ENCODE measurements at regions not wholly inside any gene's neighbourhood (a gene's known extent, or its start where the extent isn't known, plus 50 kb on each side); places are given as distances from the start of the nearest gene placed in this dataset.

DNA sequence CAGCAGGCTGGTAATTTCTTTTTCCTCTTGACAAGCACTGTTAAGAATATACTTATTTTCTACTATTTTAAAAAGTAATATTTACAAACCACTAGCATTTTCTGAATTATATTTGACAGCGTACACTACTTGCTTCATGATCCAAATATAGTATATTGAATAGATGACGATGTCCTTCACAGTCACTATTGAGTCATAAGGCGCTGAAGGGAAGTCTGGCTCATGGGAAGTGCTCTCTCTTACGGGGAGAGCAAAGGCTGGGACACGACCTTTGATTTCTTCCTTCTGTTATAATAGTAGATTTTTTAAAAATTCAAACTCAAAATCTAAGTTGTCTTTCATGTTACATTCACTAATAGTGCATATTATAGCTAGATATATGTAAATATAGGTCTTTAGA lies 357.1 kb downstream of the SOCS6 start:
- Histone ChIP-seq H2AFZ (ENCODE audit: insufficient read depth, low read depth, low read length, poor library complexity, severe bottlenecking) (no peak overlapping the region), H3K27ac (ENCODE audit: low read depth in 1 of 2, low read length in 2 of 2) (no peak overlapping the region), H3K27me3 (ENCODE audit: control insufficient read depth in 2 of 2, insufficient read depth in 2 of 2, low read length in 2 of 2) (no peaks in the 10 kb centered on the region), H3K36me3 (replicated peaks in 1 of 2; ENCODE audit: control insufficient read depth in 1 of 2, insufficient read depth in 2 of 2, low read length in 2 of 2) (no peaks in the 10 kb centered on the region), H3K4me3 (replicated peaks in 1 of 3; ENCODE audit: low read depth in 2 of 3, low read length in 3 of 3) (no peak overlapping the region), H3K9me3 (replicated peaks in 1 of 2; ENCODE audit: control insufficient read depth in 1 of 2, insufficient read depth in 1 of 2, low read length in 2 of 2) (no peaks in the 10 kb centered on the region), H3K4me1 (ENCODE audit: control insufficient read depth in 1 of 2, insufficient read depth in 2 of 2, low read length in 2 of 2) (no peaks in the 10 kb centered on the region), H3K79me2 (ENCODE audit: insufficient read depth, low read length) (no peaks in the 10 kb centered on the region), H3K9ac (ENCODE audit: insufficient read depth, low read length, poor library complexity, severe bottlenecking) (no peak overlapping the region), H4K20me1 (ENCODE audit: insufficient read depth, low read length) (no peaks in the 10 kb centered on the region), H3K4me2 (replicated peaks; ENCODE audit: extremely low read depth, low read length, poor library complexity, severe bottlenecking) (no peak overlapping the region)
- no peak for DNase-seq
- H3K9me3 Mint-ChIP-seq = peaks cover 0 to 5% (median 3%) of the 10 kb centered on the region in 7 donors
- H3K4me3 Mint-ChIP-seq = no peak overlapping the region
- TF ChIP-seq, protein P1, sequence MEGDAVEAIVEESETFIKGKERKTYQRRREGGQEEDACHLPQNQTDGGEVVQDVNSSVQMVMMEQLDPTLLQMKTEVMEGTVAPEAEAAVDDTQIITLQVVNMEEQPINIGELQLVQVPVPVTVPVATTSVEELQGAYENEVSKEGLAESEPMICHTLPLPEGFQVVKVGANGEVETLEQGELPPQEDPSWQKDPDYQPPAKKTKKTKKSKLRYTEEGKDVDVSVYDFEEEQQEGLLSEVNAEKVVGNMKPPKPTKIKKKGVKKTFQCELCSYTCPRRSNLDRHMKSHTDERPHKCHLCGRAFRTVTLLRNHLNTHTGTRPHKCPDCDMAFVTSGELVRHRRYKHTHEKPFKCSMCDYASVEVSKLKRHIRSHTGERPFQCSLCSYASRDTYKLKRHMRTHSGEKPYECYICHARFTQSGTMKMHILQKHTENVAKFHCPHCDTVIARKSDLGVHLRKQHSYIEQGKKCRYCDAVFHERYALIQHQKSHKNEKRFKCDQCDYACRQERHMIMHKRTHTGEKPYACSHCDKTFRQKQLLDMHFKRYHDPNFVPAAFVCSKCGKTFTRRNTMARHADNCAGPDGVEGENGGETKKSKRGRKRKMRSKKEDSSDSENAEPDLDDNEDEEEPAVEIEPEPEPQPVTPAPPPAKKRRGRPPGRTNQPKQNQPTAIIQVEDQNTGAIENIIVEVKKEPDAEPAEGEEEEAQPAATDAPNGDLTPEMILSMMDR (IDR thresholded peaks at IDR 0.05) = no peak
- H3K27me3 Mint-ChIP-seq (ENCODE audit: low read depth in 3 of 3) = peaks cover 0 to 3% (median 1%) of the 10 kb centered on the region in 3 donors
- no CpG with 5 or more reads among the region's 5 CpGs for WGBS (ENCODE audit: insufficient coverage)
- no peaks in the 10 kb centered on the region for H3K4me1 Mint-ChIP-seq
- no peaks in the 10 kb centered on the region for H3K36me3 Mint-ChIP-seq
- no peak overlapping the region for H3K27ac Mint-ChIP-seq
- intact Hi-C loops (cut with micrococcal nuclease) = no loop called here

DNA sequence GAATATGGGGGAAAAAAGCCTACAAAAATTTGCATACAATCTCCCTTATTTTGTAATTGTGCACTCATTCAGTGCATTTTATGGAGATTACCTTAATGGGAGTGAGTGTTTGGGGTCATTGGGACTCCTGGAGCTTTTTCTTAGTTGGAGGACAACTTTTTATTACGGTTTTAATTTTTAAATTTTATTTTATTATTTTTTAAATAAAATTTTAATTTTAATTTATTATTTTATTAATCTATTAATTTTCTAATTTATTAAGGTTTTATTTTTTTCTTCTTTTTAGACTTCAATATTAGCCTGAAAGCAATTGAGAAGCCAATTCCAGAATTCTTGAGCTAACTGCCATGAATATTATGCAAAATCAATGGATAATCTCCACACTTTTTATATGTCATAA lies 355.0 kb downstream of the SOCS6 start:
- Histone ChIP-seq H3K4me2 (replicated peaks; ENCODE audit: extremely low read depth, low read length, poor library complexity, severe bottlenecking) (no peak overlapping the region), H4K20me1 (ENCODE audit: insufficient read depth, low read length) (no peaks in the 10 kb centered on the region), H3K79me2 (ENCODE audit: insufficient read depth, low read length) (no peaks in the 10 kb centered on the region), H3K4me3 (replicated peaks in 1 of 3; ENCODE audit: low read depth in 2 of 3, low read length in 3 of 3) (no peak overlapping the region), H3K27me3 (ENCODE audit: control insufficient read depth in 2 of 2, insufficient read depth in 2 of 2, low read length in 2 of 2) (no peaks in the 10 kb centered on the region), H3K9me3 (replicated peaks in 1 of 2; ENCODE audit: control insufficient read depth in 1 of 2, insufficient read depth in 1 of 2, low read length in 2 of 2) (no peaks in the 10 kb centered on the region), H3K4me1 (ENCODE audit: control insufficient read depth in 1 of 2, insufficient read depth in 2 of 2, low read length in 2 of 2) (no peaks in the 10 kb centered on the region), H3K36me3 (replicated peaks in 1 of 2; ENCODE audit: control insufficient read depth in 1 of 2, insufficient read depth in 2 of 2, low read length in 2 of 2) (no peaks in the 10 kb centered on the region), H3K27ac (ENCODE audit: low read depth in 1 of 2, low read length in 2 of 2) (no peak overlapping the region), H3K9ac (ENCODE audit: insufficient read depth, low read length, poor library complexity, severe bottlenecking) (no peak overlapping the region), H2AFZ (ENCODE audit: insufficient read depth, low read depth, low read length, poor library complexity, severe bottlenecking) (no peak overlapping the region)
- no peak overlapping the region for H3K27ac Mint-ChIP-seq
- TF ChIP-seq, protein P1 (IDR thresholded peaks at IDR 0.05) = no peak
- H3K4me1 Mint-ChIP-seq = no peaks in the 10 kb centered on the region
- H3K9me3 Mint-ChIP-seq = peaks cover 0 to 4% (median 0%) of the 10 kb centered on the region in 7 donors
- H3K4me3 Mint-ChIP-seq = no peak overlapping the region
- intact Hi-C loops (cut with micrococcal nuclease) = no loop called here
- H3K27me3 Mint-ChIP-seq (ENCODE audit: low read depth in 3 of 3) = no peaks in the 10 kb centered on the region
- H3K36me3 Mint-ChIP-seq = no peaks in the 10 kb centered on the region
- WGBS (ENCODE audit: insufficient coverage) = no CpG with 5 or more reads among the region's 1 CpG
- DNase-seq = no peak

Measured in CD14-positive monocyte (primary cell).